ENCODE measurements at regions not wholly inside any gene's neighbourhood (a gene's known extent, or its start where the extent isn't known, plus 50 kb on each side); places are given as distances from the start of the nearest gene placed in this dataset.

- BruUV-seq (replicated peaks) = no TSS peak
- Histone ChIP-seq H3K9me3 (replicated peaks; ENCODE audit: control insufficient read depth, insufficient read depth, low read length) (no peaks in the 10 kb centered on the region), H3K9me1 (replicated peaks; ENCODE audit: control insufficient read depth, extremely low read depth, insufficient read depth, low read length) (no peaks in the 10 kb centered on the region), H3K9ac (replicated peaks; ENCODE audit: extremely low read depth, insufficient read depth, low read length) (no peak overlapping the region), H3K36me3 (ENCODE audit: control insufficient read depth in 2 of 2, extremely low read depth in 1 of 2, insufficient read depth in 2 of 2, low read length in 2 of 2) (no peaks in the 10 kb centered on the region), H3K4me2 (ENCODE audit: insufficient read depth, low read length) (no peak overlapping the region), H2AFZ (ENCODE audit: low read depth, low read length) (no peak overlapping the region), H3K27me3 (ENCODE audit: control insufficient read depth in 2 of 2, insufficient read depth in 2 of 2, low read length in 2 of 2) (no peaks in the 10 kb centered on the region), H3K79me2 (ENCODE audit: control insufficient read depth, insufficient read depth, low read length) (no peaks in the 10 kb centered on the region), H3K4me3 (replicated peaks in 1 of 3; ENCODE audit: insufficient read depth in 1 of 3, low read depth in 1 of 3, low read length in 3 of 3) (no peak overlapping the region), H3K4me1 (ENCODE audit: control insufficient read depth, extremely low read depth, insufficient read depth, low read length) (no peaks in the 10 kb centered on the region), H4K20me1 (replicated peaks; ENCODE audit: control insufficient read depth, extremely low read depth, insufficient read depth, low read length) (no peaks in the 10 kb centered on the region), H3K27ac (ENCODE audit: insufficient read depth, low read depth, low read length) (no peak overlapping the region)
- DNase-seq (ENCODE audit: low read depth, low spot score) = no peak
- ChIA-PET POLR2A (no interaction called here), CTCF (no interaction called here)
- intact Hi-C loops (cut with micrococcal nuclease) (no loop called here), dilution Hi-C loops (cut with MboI; ENCODE audit: extremely low pct_ligation_motif_present, low sequenced_read_pairs) (no loop called here)
- FAIRE-seq = no peak
- TF ChIP-seq POLR2A (IDR thresholded peaks at IDR 0.05; ENCODE audit: low read depth, low read length) (no peak), CTCF (IDR thresholded peaks at IDR 0.05; ENCODE audit: extremely low read depth in 1 of 2, insufficient read depth in 1 of 2, low read depth in 1 of 2, low read length in 2 of 2) (no peak), MAX (IDR thresholded peaks at IDR 0.05; ENCODE audit: insufficient read depth, insufficient read length) (no peak), FOS (IDR thresholded peaks at IDR 0.05; ENCODE audit: borderline replicate concordance, insufficient read depth, low read length) (no peak), GATA2 (IDR thresholded peaks at IDR 0.05; ENCODE audit: insufficient read depth, insufficient read length, low read depth, low read length) (no peak), POLR2AphosphoS5 (IDR thresholded peaks at IDR 0.05; ENCODE audit: insufficient read depth, low read depth, low read length) (no peak), EZH2 (IDR thresholded peaks at IDR 0.05; ENCODE audit: borderline replicate concordance, low read depth, low read length, severe bottlenecking) (no peak)
Measured at GRCh38 chr14:25215607-25216006, 165.7 kb upstream of the STXBP6 start.
